ENCODE measurements at regions not wholly inside any gene's neighbourhood (a gene's known extent, or its start where the extent isn't known, plus 50 kb on each side); places are given as distances from the start of the nearest gene placed in this dataset.

GRCh38 chr11:31861011-31861410, 49.9 kb upstream of the PAX6 start:
- no peak for DNase-seq (ENCODE audit: low read depth in 3 of 3)
